GM12878 (cell line): ENCODE measurements at regions not wholly inside any gene's neighbourhood (a gene's known extent, or its start where the extent isn't known, plus 50 kb on each side); places are given as distances from the start of the nearest gene placed in this dataset.

Source experiments
- ATAC-seq: fragments of 200-7000 bp; cut with Tn5 transposase; 3 replicates; pipeline ENCODE4 v1.9.1; 2020; ENCODE audit warnings: mild to moderate bottlenecking, moderate library complexity
- BruUV-seq: library from RNA; stranded (reverse); fragments of 400-500 nt; replicated peaks from 2 replicates; lab custom pipeline; 2021; lab: Mats Ljungman, UMichigan
- CTCF ChIA-PET: fragments of 300-600 bp; sonication (Branson Sonifier 250); formaldehyde crosslinking; extraction: SDS; loops from one replicate; lab custom pipeline; 2021; ENCODE audit warnings: inconsistent platforms; lab: Yijun Ruan, JAX
- POLR2A ChIA-PET: fragments of 350-600 bp; formaldehyde crosslinking; extraction: SDS; loops from one replicate; lab custom pipeline; 2021; ENCODE audit warnings: inconsistent platforms; lab: Charles Lee
- RAD21 ChIA-PET: fragments of 300-600 bp; sonication (Branson Sonifier 250); formaldehyde crosslinking; loops from one replicate; lab custom pipeline; 2023; ENCODE audit warnings: antibody characterized with exemption; ENCODE audit not compliant: unreplicated experiment; lab: Charles Lee
- SMC1A ChIA-PET: fragments of 300-600 bp; sonication (Branson Sonifier 250); formaldehyde crosslinking; loops from one replicate; lab custom pipeline; 2023; ENCODE audit not compliant: unreplicated experiment, uncharacterized antibody; lab: Charles Lee
- DNase-seq: peaks from one replicate; pipeline ENCODE4 v3.0.0-alpha.2; 2011; ENCODE audit warnings: low read depth, low spot score
- FAIRE-seq: peaks from 3 replicates; lab custom pipeline; 2011; peaks lifted over from hg19 to GRCh38; lab: Jason Lieb, UNC
- H2AFZ ChIP-seq: 2 replicates; pipeline ENCODE4 v1.6.0; 2011; ENCODE audit warnings: low read depth, low read length, control low read depth; ENCODE audit not compliant: control insufficient read depth
- H3K27ac ChIP-seq: 2 replicates; pipeline ENCODE4 v1.5.1; 2011; ENCODE audit warnings: control low read depth; ENCODE audit not compliant: control insufficient read depth, insufficient read depth
- H3K27me3 ChIP-seq, 2 experiments: replicated peaks in 1 of 2; 2 replicates each; pipeline versions ENCODE4 v1.6.0 to v1.6.1; 2011; ENCODE audit warnings: low read length in 1 of 2; ENCODE audit not compliant: control insufficient read depth in 2 of 2, insufficient read depth in 2 of 2
- H3K36me3 ChIP-seq, 2 experiments: 2 replicates each; pipeline ENCODE4 v1.5.1; 2011; ENCODE audit warnings: low read length in 1 of 2; ENCODE audit not compliant: control insufficient read depth in 2 of 2, insufficient read depth in 2 of 2
- H3K4me1 ChIP-seq: 2 replicates; pipeline ENCODE4 v1.6.1; 2011; ENCODE audit warnings: mild to moderate bottlenecking, low read length, moderate library complexity, mixed read lengths; ENCODE audit not compliant: control insufficient read depth, insufficient read depth
- H3K4me2 ChIP-seq: 2 replicates; pipeline ENCODE4 v1.6.0; 2011; ENCODE audit warnings: control low read depth; ENCODE audit not compliant: control insufficient read depth, insufficient read depth
- H3K4me3 ChIP-seq: fragments of 200-600 bp; sonication (generic); 2 replicates; pipeline ENCODE4 v1.5.1; 2016
- H3K79me2 ChIP-seq: 2 replicates; pipeline ENCODE4 v1.6.0; 2011; ENCODE audit warnings: low read length; ENCODE audit not compliant: control insufficient read depth, insufficient read depth
- H3K9ac ChIP-seq: 2 replicates; pipeline ENCODE4 v1.8.0; 2011; ENCODE audit warnings: low read length, control low read depth, mixed read lengths; ENCODE audit not compliant: control insufficient read depth, insufficient read depth
- H3K9me3 ChIP-seq: replicated peaks from 3 replicates; pipeline ENCODE4 v1.5.1; 2011; ENCODE audit warnings: mild to moderate bottlenecking, low read length; ENCODE audit not compliant: control insufficient read depth, insufficient read depth
- H4K20me1 ChIP-seq: 2 replicates; pipeline ENCODE4 v1.6.0; 2011; ENCODE audit not compliant: control insufficient read depth, insufficient read depth
- CREM ChIP-seq: IDR thresholded peaks from 2 replicates; pipeline ENCODE4 v1.6.1; 2014; ENCODE audit warnings: antibody characterized with exemption, low read depth
- HSF1 ChIP-seq: fragments of 150-350 bp; IDR thresholded peaks from 2 replicates; pipeline ENCODE4 v1.6.1; 2014; ENCODE audit warnings: mild to moderate bottlenecking, low read depth, low read length
- IRF3 ChIP-seq: fragments of 450-650 bp; IDR thresholded peaks from 2 replicates; pipeline ENCODE4 v1.6.1; 2014; ENCODE audit warnings: mild to moderate bottlenecking
- MTA2 ChIP-seq: fragments of 450-650 bp; IDR thresholded peaks from 2 replicates; pipeline ENCODE4 v1.6.1; 2016; ENCODE audit warnings: low read depth, mild to moderate bottlenecking, moderate library complexity
- NFYA ChIP-seq: IDR thresholded peaks from 2 replicates; pipeline ENCODE4 v1.6.1; 2011; ENCODE audit warnings: low read depth, mild to moderate bottlenecking, low read length, improper control_type of control experiment, borderline replicate concordance
- NR2F1 ChIP-seq: fragments of 450-650 bp; conservative IDR thresholded peaks from 2 replicates; pipeline ENCODE4 v1.6.1; 2017; ENCODE audit warnings: mild to moderate bottlenecking
- RAD51 ChIP-seq: fragments of 450-650 bp; IDR thresholded peaks from 2 replicates; pipeline ENCODE4 v1.6.1; 2016; ENCODE audit warnings: moderate library complexity, mild to moderate bottlenecking, inconsistent platforms
- TARDBP ChIP-seq: IDR thresholded peaks from 2 replicates; pipeline ENCODE4 v1.6.1; 2016; ENCODE audit warnings: borderline replicate concordance
- ZZZ3 ChIP-seq: IDR thresholded peaks from 2 replicates; pipeline ENCODE4 v1.6.1; 2011; ENCODE audit warnings: low read depth; ENCODE audit not compliant: control insufficient read depth, insufficient read length
- WGBS: methylation state at CpG from one replicate; pipeline ENCODE4 v1.1.6; 2016; ENCODE audit warnings: low lambda C conversion rate; ENCODE audit not compliant: insufficient replicate concordance, insufficient coverage; ENCODE audit errors: missing lambda C conversion rate; 5-methylcytosine and 5-hydroxymethylcytosine counted together
- in situ Hi-C: fragments of 300-500 bp; cut with MboI; formaldehyde crosslinking; loops from 9 replicates; pipeline ENCODE4 v1.14.3; 2018; ENCODE audit warnings: mixed read lengths
- intact Hi-C: fragments of 100-400 bp; cut with micrococcal nuclease; formaldehyde crosslinking; loops from one replicate; pipeline ENCODE4 v1.14.2; 2022; ENCODE audit not compliant: unreplicated experiment

GRCh38 chr12:82207556-82207955 lies 150.6 kb downstream of the CCDC59 start (continued):
- no peak for TF ChIP-seq NFYA
- TF ChIP-seq TARDBP: no peak
- TF ChIP-seq IRF3: no peak
- TF ChIP-seq HSF1: no peak

- intact Hi-C loops: no loop called here
- ATAC-seq (no peak), DNase-seq (no peak)
- POLR2A ChIA-PET: no interaction called here
- H3K4me3 ChIP-seq: no peak overlapping the region
- BruUV-seq: no TSS peak
- no peak overlapping the region for H2AFZ ChIP-seq
- no peaks in the 10 kb centered on the region for H4K20me1 ChIP-seq
- in situ Hi-C loops: no loop called here
- H3K9ac ChIP-seq: no peak overlapping the region
- no peaks in the 10 kb centered on the region for H3K79me2 ChIP-seq
- no peak overlapping the region for H3K27ac ChIP-seq
- TF ChIP-seq CREM: no peak
- TF ChIP-seq RAD51: no peak
- TF ChIP-seq NR2F1: no peak
- TF ChIP-seq ZZZ3: no peak
- no peak for TF ChIP-seq MTA2
- TF ChIP-seq, all 136 proteins: peak for 0
- no peak for FAIRE-seq
- Histone ChIP-seq H3K36me3 (no peaks in the 10 kb centered on the region), H3K4me1 (no peaks in the 10 kb centered on the region), H3K4me2 (no peak overlapping the region), H3K9me3 (no peaks in the 10 kb centered on the region), H3K27me3 (no peaks in the 10 kb centered on the region)
- WGBS: 23% methylated on average over 4 of the region's 4 CpGs
- ChIA-PET RAD21 (no interaction called here), SMC1A (interaction anchor here (1.0 kb wide), 1 partner anchor 123 kb away, joined by 3 read pairs; no protein-coding TSS in a partner anchor), CTCF (no interaction called here)
Observed at GRCh38 chr12:82203086-82203485, 155.1 kb downstream of the CCDC59 start.
